HG03442 (cell line): ENCODE measurements at regions not wholly inside any gene's neighbourhood (a gene's known extent, or its start where the extent isn't known, plus 50 kb on each side); places are given as distances from the start of the nearest gene placed in this dataset.
"Not testable (repeated sequence)": the region's sequence is repeated elsewhere in the genome, so short reads cannot be mapped to it uniquely, and the experiment has no call there.

ENCODE experiments used
- ATAC-seq: cut with Tn5 transposase; IDR thresholded peaks from one replicate; pipeline ENCODE4 v1.9.1; 2021; ENCODE audit warnings: mild to moderate bottlenecking, moderate library complexity; ENCODE audit not compliant: unreplicated experiment

DNA sequence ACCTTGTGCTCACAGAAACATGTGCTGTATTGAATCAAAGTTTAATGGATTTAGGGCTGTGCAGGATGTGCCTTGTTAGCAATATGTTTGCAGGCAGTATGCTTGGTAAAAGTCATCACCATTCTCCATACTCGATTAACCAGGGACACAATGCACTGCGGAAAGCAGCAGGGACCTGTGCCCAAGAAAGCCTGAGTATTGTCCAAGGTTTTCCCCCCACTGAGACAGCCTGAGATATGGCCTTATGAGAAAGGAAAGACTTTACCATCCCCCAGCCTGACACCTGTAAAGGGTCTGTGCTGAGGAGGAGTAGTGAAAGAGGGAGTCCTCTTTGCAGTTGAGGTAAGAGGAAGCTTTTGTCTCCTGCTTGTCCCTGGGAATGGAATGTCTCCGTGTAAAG, 476.2 kb downstream of the DIRAS2 start:
- not testable (repeated sequence) for ATAC-seq

DNA sequence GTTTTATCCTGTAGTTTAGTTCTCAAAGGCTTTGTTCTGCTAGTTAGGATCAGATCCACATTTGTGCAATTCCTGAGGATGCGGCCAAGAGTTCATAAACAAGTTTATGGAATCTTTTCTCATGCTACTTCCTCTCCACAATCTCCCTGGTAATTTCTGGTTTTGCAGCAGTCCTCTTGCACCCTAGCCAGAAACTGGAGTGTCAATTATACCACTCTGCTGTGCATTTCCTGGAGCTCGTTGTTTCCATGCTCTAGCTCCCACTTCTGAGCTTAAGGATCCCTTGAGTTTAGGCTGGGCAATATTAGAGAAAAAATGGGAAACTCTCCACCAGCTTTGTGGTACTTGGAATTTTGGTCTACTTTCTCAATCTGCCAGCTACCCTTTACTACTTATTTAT, 474.7 kb downstream of the DIRAS2 start:
- ATAC-seq = no peak

DNA sequence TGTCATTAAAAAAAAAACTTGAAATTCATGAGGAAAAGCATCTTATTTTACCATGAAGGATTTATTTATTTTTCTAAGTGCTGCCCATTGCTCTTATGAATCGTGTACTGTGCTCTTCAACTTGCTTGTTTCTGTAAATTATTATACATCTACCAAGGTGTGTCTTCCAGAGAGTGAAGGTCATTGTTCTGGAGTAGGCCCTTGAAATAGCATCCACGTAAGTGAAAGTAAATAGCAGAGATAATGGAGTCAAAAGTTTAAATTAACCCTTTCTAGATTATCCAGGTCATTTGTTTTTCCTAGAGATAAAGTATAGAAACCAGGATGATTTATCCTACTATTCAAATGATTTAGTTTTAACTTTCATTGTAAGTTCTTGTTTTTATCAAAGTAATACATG, 473.1 kb downstream of the DIRAS2 start:
- no peak for ATAC-seq

DNA sequence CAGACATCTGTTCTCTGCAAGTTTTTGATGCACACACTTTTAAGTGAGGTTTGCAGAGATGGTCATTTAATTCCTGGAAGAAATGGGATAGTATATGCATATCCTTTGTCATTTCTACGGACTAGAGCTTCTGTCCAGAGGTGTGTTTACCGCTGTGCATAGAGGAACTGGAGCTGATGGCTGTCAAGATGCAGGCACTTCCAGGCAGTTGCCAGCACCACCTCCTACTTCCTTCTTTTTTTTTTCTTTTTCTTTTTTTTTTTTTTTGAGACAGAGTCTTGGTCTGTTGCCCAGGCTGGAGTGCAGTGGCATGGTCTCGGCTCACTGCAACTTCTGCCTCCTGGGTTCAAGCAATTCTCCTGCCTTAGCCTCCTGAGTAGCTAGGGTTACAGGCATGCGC, 468.7 kb downstream of the DIRAS2 start:
- ATAC-seq = not testable (repeated sequence)

DNA sequence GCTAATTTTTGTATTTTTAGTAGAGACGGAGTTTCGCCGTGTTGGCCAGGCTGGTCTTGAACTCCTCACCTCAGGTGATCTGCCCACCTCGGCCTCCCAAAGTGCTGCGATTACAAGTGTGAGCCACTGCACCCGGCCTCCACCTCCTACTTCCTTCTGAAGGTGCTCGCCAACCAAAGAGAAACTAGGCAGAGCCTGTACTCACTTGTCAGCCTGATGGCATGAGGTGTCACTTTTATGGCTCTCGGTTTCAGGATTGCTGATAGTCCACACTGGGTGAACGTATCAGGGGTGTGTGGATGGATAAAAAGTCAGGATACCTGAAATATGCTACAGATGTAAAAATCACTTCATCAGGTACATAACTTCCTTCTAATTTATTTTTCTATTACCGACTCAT, 468.3 kb downstream of the DIRAS2 start:
- ATAC-seq = not testable (repeated sequence)

DNA sequence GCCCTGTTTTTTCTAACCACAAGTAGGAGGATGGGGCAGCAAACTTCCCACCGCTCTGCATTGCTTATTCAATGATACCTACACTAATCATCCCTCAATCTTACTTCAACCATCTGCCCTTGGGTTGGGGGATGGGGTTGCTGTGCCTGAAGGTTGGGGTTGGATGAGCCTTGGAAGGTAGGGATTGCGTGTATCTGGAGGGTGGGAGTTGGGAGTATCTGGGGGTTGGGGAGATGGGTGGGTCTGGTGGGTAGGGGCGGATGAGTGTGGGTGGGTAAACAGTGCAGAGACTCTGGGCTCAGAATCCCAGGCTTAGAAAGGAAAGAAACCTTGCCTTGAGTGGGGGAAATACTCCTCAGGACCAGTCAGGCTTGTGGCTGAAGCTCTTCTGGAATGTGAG, 467.4 kb downstream of the DIRAS2 start:
- ATAC-seq = no peak

DNA sequence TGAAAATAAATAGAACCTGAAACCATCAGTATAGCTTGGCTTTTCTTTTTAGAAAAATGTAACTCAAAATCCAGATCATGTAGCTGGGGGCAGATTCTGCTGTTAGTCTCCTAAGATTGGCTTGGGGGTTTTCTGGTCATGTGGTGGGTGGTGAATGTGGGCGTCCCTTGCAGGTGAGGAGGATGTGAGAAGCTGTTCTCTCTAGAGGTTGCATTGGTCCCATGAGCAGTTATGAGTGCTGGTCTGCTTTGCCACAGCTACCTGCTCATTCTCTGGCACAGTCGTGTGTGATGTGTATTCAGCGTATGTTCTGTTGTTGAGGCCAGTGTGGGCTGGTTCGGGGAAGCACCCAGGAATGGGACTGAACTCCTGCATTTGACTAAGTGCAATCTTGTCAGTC, 466.8 kb downstream of the DIRAS2 start:
- ATAC-seq = no peak

DNA sequence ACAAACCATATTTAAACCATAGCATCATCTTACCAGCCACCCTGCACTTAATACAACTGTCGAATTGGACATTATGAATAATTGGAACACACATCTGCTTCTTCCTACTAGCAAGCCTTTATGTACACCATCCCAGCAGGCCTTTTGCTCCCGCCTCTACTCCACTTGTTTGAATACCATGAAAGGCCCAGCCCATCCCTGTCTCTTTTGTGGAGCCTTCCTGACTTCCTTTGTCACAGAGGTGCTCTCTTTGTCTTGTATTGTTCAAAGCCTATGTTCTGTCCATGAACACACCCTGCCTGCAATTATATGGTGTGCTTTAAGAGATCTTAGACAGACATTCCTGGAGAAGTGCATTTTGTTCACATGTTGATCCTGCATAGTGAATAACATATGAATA, 465.7 kb downstream of the DIRAS2 start:
- no peak for ATAC-seq

DNA sequence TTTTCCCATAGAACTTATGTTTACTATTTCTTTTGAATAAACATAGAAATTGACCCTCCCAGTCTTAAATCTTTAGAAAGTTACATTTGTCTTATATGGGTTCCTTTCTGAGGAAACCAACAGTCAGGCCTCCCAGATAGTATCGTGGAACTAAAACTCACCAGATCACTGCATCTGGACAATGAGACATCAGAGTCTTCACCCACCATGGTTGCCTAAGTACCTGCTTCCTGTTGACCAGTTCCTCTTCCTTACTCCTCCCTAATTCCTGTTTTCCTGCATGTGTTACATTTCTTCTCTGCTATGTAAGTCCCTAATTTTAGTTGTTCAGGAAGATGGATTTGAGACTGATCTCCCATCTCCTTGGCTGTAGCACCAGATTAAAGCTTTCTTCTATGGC, 462.2 kb downstream of the DIRAS2 start:
- no peak for ATAC-seq

DNA sequence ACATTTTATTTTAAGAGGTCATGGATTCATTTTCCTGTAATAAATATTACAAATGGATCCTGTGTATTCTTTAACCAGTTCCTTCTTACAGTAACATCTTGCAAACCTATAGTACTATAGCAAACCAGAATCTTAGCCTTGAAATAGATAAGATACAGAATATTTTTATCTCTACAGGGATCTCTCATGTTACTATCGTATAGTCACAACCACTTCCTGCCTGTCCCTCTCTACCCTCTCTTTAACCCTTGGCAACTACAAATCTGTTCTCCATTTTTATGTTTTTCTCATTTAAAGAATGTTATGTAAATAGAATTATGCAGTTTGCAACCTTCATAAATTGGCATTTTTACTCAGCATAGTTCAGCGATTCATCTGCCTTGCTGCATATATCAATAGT, 454.0 kb downstream of the DIRAS2 start:
- ATAC-seq = no peak

DNA sequence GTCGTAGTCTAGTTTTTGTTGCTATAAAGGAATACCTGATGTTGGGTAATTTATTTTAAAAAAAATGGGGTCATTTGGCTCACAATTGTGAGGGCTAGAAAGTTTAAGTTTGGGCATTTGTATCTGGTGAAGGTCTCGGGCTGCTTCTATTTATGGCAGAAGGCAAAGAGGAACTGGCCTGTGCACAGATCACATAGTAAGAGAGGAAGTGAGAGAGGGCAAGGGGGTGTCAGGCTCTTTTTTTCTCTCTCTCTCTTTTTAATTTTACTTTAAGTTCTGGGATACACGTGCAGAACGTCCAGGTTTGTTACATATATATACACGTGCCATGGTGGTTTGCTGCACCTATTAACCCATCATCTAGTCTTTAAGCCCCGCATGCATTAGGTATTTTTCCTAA, 453.3 kb downstream of the DIRAS2 start:
- peak; percentile 73 for ATAC-seq

DNA sequence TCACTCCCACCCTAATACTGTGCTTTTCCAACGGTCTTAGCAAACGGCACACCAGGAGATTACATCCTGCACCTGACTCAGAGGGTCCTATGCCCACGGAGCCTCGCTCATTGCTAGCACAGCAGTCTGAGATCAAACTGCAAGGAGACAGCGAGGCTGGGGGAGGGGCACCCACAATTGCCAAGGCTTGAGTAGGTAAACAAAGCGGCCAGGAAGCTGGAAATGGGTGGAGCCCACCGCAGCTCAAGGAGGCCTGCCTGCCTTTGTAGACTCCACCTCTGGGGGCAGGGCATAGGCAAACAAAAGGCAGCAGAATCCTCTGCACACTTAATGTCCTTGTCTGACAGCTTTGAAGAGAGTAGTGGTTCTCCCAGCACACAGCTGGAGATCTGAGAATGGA, 450.2 kb downstream of the DIRAS2 start:
- ATAC-seq = not testable (repeated sequence)

DNA sequence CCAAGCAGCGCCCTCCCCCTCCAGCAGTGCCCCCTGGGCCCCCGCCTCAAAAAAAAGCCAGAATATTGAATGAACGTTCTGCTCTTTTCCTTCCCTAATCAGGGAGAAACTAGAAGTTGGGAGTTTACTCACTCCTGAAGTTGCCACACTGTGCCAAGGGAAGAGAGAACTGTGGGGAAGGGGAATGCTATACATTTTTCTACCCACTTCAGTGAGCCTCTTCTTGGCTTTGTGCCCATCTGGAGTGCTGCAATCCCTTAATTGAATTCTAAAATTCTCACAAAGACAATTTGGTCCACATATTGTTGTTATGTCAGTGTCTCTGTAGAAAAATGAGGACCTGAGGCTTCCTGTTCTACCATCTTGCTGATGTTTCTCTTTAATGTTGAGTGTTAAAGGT, 443.7 kb downstream of the DIRAS2 start:
- ATAC-seq = no peak

DNA sequence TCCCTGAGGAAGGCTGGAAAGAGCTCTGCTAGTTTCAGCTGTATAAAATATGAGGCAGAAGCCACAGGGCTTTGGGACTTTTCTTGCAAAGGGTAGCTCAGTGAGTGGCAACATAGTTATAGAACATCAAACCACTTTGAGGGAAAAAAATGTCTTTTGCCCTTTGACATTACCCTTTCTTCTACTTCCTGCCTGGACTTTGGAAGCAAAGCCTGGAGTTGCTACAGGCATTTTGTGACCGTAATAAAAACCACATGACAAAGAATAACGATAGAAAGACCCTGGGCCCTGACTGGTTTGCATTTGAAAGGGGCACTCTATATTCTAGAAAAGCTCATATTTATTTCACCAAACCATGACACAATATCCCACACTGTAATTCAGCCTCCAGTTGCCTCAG, 440.9 kb downstream of the DIRAS2 start:
- no peak for ATAC-seq

DNA sequence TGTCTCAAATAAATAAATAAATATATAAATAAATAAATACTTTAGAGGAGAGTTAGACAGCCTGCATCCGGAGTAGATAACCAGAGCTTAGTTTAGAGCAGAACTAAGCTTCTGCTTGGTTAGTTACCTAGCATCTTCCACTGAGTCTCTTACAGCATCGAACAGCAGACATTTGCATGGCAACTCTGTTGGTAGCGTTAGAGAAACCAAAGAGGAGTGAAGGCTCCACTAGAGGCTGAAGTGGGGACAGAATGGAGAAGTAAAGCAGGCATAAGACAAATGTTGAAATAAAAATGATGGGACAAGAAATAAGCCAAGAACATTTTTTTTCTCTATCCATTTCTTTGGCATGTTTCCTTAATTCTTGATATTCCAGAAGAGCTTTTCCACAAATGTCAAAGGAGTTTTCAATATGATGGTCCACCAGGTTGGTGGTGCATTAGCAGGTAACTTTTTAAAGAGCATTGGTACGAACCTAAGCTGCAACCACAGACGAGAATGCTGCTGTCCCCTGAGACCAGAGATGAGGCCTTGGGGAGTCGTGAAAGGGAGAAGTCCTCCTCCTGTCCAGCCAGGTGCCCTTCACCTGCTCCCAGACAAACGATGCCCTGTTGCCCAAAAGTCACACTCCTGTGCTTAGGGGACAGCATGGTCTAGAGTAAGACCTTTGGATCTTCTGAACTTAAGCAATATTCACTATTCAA, 438.3 kb downstream of the DIRAS2 start:
- ATAC-seq = no peak

DNA sequence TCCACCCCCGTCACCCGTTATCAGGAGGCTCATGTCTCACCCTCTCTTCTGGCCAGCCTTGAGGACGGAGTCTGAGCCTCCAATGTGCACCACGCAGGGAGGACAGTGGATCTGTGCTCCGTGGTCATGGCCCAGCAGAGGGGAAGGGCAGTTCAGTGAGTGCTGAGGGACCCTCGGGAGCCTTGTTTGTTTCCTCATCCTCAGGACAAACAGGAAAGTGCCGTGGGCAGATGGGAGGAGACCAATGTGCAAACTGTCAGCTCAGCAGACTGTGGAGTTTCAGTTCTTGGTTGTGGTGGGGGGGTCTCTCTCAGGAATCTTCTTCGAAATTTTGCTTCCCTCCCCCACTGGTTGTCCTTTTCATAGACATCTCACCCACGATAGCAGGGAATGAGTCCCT, 429.6 kb downstream of the DIRAS2 start:
- ATAC-seq = not testable (repeated sequence)

DNA sequence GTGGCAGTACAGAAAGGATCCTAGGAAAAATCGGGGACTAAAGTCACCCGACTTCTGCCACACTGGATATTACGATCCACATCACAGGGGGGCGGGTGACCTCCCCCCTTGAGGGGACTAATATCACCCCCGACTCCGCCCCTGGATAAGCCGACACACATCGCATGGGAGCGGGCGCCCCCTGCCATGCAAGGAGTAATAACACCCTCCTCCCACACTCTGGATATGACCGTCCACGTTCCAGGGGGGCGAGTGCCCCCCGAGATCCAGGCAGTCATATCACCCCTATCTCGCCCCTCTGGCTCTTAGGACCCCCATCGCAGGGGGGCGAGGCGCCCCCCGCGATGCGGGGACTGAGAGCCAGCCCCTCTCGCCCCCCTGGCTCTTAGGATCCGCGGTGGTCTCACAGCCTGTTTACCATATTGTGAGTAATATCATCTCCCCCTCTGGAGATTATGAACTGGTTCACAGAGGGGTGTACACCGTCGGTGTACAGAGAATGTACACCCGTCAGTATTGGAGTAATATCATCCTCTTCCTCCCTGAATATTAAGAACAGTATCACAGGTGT, 423.0 kb downstream of the DIRAS2 start:
- no peak for ATAC-seq

DNA sequence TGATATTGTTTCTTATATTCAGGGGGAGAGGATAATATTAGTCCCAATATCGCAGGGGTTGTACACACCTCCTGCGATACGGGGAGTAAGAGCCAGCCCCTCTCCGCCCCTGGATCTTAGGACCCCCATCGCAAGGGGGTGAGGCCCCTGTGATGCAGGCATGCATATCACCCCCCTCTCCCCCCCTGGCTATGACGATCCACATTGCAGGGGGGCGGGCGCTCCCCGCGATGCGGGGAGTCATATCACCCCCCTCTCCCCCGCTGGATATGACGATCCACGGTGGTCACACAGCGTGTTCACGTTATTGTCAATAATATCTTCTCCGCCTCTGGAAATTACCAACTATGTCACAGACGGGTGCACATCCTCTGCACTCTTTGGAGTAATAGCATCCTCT, 420.7 kb downstream of the DIRAS2 start:
- not testable (repeated sequence) for ATAC-seq

DNA sequence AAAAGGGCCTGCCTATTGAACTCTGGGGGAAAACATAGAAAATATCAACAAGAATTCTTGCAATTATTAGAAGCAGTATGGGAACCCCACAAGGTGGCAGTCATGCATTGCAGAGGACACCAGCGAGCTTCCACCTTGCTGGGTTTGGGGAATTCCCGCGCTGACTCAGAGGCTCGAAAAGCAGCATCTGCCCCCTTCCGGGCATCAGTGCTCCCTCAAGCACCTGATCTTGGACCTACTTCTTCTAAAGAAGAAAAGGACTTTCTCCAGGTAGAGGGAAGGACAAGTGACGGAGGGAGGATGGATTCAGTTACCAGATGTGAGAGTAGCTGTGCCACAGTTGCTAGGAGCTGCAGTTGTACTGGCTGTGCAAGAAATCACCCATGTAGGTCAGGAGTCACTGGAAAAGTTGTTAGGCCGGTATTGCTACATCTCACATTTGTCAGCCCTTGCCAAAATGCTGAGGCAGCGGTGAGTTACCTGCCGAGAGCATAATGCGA, 415.7 kb downstream of the DIRAS2 start:
- not testable (repeated sequence) for ATAC-seq

DNA sequence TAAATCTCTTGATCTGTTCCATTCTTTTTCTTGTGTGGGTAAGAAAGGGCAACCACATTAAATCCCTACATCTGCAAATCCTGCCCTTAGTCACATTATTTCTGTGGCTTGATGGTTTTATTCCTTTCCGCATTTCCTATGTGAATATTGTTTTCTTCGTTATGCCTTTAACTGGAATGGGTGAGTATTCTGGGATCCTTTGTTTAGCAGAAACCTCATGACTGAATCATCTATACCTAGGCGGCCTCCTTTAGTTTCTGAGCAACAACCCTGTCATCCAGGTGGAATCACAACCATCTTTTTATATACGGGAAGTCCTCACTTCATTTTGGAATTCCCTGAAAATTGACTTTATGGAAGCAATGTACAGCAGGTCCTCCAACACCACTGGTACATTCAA, 409.5 kb downstream of the DIRAS2 start:
- ATAC-seq = not testable (repeated sequence)

DNA sequence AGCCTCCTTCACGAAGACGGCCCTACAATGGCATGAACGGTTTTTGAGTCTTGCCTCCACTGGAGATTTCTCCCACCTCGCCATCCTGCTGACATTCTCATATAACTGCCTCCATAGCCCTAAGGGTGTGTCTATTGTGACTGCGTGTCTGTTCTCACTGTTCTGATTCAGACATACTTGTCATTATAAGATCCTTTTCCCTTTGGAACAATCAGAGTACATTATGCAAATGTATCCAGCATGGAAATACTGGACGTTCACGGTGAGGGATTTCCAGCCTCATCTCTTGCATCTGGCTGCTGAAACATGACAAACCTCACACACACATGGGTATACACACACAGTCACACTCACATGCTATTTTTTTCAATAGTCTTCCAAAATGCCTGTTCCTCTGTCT, 402.1 kb downstream of the DIRAS2 start:
- no peak for ATAC-seq

DNA sequence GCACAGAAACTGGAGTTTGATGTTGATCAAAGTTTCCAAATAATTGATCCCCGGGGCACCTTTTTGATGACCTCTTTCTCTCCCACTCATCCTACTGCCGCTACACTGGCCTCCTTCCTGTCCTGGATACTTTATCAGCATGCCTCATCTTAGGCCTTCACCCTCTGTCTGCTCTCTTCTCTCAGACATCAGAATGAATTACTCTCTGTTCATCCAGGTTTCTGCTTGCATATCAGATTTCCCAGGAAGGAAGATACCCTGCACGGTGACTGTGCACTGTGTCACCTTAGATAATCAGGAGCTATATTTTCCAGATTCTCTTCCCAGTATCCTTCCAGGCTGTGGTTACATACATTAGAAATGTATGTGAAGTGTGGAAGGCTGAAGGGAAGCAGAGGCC, 397.0 kb downstream of the DIRAS2 start:
- no peak for ATAC-seq

DNA sequence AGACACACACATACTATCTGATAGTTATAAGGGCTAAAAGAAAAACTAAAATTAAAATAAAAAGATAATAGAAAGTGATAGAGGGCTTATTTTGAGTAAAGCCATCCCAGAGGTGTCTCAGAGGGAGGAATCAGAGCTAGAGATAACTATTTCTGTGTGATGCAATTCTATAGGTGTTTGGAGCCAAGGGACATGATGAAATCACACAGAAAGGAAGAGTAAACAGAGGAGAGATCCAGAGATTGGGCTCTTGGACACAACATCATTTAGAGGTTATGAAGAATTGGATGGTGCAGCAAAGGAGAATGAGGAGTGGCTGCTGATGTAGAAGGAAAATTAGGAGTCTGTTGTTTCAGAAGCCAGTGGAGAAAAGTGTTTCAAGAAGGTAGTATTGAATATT, 393.5 kb downstream of the DIRAS2 start:
- no peak for ATAC-seq
